A172 (cell line): ENCODE measurements at regions not wholly inside any gene's neighbourhood (a gene's known extent, or its start where the extent isn't known, plus 50 kb on each side); places are given as distances from the start of the nearest gene placed in this dataset.
"Not testable (repeated sequence)": the region's sequence is repeated elsewhere in the genome, so short reads cannot be mapped to it uniquely, and the experiment has no call there.

Source experiments
- DNase-seq: peaks from one replicate; pipeline ENCODE4 v3.0.0-alpha.2; 2015; ENCODE audit warnings: low spot score

DNA sequence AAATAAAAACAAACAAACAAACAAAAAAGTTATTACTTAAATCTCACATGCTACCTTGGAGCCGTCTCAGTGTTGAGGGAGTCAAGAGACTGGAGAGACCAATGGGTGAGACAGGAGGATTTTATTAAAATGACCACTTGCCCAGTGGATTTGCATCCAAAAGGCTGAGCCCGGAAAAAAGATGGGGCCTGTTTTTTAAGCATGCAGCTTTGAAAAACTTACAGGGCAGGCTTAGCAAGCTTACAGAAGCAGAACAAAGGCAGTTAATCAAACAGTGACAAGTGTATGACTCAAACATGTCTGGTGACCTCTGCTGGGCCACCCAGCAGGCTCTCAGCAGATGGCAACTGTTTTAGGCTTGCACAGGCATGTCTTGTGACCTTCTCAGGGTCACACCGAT, 82.5 kb downstream of the POTEH start:
- DNase-seq, result peak; percentile 6

- DNase-seq, result not testable (repeated sequence)
Observed at GRCh38 chr22:15775118-15775517, 85.3 kb downstream of the POTEH start.

DNA sequence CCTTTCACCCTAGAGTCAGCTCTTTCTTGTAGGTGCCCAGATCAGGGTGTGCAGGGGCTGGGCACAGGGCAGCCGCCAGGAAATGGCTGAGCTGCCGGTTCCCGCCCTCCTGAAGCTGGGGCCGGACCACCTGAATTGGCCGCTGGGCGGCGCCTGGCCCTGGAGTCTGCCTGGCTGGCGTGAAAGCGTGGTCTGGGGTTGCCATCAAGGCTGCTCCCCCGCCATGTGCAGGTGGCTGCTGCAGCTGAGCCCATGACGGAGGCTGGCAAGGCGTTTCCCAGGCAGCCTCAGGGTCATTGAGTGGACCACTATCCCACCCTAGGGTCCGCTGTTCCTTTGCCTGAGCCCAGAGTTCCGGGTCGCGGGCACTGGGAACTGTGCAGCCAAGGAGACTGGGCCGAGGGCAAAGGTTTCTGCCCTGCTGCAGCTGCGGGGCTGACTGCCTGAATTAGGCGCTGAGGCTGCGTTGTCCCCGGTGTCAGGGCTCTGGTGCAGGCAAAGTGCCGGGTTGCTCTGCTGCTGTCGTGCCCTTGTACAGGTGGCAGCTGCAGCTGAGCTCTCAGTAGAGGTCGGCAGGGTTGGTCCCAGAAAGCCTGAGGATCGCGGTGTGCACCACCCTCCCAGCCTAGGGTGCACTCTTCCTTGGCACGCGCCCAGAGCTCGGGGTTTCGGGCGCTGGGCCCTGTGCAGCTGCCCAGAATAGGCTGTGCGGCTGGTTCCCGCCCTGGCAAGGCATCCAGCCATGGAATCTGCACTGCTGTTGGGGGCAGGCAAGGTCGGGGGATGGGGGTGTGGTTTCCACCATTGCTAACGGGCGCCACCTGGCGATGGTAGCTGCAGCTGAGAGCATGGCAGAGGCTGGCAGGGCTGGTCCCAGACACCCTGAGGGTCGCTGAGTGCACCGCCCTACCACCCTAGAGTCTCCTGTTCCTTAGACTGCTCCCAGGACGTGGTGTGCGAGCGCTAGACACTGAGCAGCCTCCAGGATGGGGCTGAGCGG, 86.1 kb downstream of the POTEH start:
- not testable (repeated sequence) for DNase-seq

DNA sequence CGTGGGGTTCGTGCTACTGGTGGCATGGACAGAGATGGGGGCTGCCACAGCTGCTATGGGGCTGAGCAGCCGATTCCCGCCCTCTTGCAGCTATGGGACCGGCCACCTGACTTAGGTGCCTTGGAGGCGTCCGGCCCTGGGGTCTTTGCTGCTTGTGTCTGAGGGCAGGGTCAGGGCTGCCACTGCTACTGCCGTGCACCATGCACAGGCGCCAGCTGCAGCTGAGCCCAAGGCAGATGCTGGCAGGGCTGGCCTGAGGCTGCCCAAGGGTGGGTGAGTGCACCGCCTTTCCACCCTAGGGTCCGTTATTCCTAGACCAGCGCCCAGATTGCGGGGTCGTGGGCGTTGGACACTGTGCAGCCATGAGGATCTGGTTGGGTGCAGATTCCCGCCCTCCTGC, 86.9 kb downstream of the POTEH start:
- DNase-seq, result not testable (repeated sequence)

DNA sequence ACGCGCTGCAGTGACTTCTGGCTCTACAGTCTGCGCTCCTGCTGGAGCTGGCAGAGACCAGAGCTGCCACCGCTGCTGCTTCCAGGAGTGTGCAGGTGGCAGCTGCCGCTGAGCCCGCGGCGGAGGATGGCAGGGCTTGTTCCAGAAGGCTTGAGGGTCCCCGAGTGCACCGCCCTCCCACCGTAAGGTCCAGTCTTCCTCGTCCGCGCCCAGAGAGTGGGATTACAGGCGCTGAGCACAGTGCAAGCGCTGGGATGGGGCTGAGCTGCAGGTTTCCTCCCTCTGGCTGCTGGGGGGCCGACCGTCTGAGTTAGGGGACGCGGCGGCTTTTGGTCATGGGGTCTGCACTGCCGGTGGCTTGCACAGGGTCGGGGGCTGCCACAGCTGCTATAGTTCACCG, 87.3 kb downstream of the POTEH start:
- not testable (repeated sequence) for DNase-seq

DNA sequence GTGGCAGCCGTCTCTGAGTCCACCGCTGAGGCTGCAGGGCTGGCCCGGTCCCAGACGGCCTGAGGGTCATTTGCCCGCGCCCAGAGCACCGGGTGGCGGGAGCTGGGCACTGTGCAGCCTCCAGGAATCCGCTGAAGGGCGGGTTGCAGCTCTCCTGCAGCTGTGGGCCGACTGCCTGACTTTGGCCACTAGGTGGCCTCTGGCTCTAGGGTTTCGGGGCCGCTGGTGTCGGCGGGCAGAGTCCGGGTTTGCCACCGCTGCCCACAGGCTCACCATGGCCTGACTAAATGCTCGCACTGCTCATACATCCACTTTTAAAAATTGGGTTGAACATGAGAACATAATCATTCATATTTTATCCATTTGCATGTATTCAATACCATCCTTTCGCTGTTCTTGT, 87.7 kb downstream of the POTEH start:
- DNase-seq, result not testable (repeated sequence)

DNA sequence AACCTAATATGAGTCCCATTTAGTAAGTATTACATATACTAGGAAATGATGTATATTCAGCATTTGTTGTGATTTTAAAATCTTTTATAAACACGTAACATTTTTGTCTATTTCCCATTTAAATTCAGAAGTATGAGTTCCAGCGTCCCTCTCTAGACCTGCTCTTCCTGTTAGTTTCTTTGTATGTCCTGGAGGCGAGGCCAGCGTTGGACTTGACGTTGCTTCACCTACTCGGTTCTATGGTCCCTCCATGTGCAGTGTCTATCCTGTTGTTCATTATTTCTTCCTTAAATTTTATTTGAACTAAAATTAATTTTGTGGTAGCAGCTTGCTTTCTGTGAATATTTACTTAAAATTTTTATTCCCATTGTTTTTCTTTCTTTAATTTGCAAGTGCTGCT, 88.5 kb downstream of the POTEH start:
- not testable (repeated sequence) for DNase-seq

GRCh38 chr22:15781652-15782051, 91.8 kb downstream of the POTEH start:
- not testable (repeated sequence) for DNase-seq

- not testable (repeated sequence) for DNase-seq
Observed at GRCh38 chr22:15782933-15783332, 93.1 kb downstream of the POTEH start.

GRCh38 chr22:15784383-15785085, 94.7 kb downstream of the POTEH start:
- not testable (repeated sequence) for DNase-seq

DNA sequence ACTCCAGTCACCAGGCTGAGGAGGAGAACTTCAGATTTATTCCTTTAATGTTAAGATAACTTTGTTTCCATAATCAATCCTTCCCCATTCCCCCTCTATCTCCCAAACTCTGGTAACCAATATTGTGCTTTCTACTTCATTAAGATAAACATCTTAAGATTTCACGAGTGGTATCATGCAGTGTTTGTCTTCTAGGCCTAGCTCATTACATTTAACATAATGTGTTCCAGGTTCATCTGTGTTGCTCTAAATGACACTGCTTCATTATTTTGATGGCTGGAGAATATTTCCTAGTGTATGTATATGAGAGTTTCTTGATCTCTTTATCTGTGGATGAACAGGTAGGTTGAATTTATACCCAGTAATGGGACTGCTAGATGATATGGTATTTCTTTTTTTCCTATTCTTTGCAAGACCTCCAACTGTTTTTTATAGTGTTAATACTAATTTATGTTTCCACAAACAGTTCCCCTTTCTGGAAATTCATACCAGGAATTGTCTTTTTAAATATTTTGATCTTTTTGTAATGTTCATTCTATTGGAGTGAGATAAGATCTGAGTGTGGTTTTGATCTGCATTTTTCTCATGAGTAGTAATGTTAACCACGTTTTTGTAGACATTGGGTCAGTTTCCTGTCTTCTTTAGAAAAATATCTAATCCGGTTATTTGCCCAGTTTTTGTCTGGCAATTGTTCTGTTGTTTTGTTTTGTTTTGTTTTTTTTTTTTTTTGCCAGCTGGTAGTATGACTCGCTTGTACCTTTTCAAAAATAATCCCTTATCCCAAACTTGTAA, 97.3 kb downstream of the POTEH start:
- DNase-seq, result peak; percentile 0

DNA sequence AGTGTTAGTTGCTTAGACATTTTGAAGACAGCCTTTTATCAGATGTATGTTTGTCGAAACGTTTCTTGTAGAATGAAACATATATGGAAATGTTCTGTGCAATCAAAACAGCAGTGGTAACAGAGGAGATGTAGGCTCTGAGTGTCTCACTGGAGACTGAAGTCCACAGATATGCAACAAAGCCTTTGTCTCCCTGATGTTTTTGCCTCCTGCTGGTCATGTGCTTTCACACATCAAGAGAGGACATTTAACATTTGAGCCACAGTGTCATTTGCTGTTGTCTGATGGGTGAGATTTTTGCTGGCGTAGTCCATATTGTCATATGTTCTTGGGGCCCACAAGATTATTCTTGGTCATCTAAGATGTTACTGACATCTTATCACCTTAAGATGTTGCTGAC, 101.7 kb downstream of the POTEH start:
- not testable (repeated sequence) for DNase-seq

DNA sequence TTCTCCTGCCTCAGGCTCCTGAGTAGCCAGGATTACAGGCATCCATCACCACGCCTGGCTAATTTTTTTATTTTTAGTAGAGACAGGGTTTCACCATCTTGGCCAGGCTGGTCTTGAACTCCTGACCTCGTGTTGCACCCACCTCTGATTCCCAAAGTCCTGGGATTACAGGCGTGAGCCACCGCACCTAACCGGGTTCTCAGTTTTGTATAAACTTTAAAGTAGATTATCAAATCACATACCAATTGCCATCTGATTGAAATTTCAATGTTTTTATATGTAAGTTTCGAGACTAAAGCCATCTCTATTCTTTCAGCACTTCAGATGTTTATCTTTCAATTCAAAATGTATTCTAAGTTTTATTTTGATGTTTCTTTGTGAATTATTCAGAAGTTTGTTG, 110.1 kb downstream of the POTEH start:
- not testable (repeated sequence) for DNase-seq

GRCh38 chr22:15811141-15811540, 121.3 kb downstream of the POTEH start:
- not testable (repeated sequence) for DNase-seq

DNA sequence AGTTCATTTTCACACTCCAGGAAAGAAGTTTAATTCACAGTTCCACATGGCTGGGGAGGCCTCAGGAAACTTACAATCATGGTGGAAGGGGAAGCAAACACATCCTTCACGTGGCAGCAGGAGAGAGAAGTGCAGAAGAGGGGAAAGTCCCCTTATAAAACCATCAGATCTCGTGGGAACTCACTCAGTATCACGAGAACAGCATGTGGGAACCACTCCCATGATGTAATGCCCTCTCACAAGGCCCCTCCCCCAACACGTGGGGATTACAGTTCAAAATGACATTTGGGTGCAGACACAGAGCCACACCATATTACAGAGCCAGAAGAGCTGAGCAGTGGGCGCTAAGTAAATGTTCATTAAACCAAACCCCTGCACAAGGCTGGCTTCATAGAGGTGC, 126.0 kb downstream of the POTEH start:
- not testable (repeated sequence) for DNase-seq

DNA sequence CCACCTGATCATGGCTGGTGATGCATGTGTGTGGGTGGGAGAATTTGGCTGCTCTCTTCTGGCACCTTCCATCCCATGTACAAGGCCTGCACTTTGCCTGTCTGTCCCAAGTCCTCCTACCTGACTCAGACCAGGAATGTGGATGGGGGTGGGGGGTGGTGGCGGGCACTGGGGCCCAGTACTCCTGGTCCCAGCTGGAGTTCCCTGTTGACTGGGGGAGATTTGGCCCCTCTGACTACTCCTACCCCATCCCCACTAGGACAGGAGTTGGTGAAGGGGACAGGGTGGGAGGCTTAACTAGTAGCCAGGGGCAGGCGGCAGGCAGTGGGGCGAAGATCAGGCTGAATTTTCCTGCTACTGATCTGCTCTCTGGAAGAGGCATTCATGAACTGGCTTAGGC, 126.6 kb downstream of the POTEH start:
- DNase-seq, result not testable (repeated sequence)

- not testable (repeated sequence) for DNase-seq
Observed at GRCh38 chr22:15817264-15817663, 127.4 kb downstream of the POTEH start.

- not testable (repeated sequence) for DNase-seq
Observed at GRCh38 chr22:15819886-15820285, 130.1 kb downstream of the POTEH start.

- DNase-seq, result not testable (repeated sequence)
Observed at GRCh38 chr22:15821088-15821487, 131.3 kb downstream of the POTEH start.

DNA sequence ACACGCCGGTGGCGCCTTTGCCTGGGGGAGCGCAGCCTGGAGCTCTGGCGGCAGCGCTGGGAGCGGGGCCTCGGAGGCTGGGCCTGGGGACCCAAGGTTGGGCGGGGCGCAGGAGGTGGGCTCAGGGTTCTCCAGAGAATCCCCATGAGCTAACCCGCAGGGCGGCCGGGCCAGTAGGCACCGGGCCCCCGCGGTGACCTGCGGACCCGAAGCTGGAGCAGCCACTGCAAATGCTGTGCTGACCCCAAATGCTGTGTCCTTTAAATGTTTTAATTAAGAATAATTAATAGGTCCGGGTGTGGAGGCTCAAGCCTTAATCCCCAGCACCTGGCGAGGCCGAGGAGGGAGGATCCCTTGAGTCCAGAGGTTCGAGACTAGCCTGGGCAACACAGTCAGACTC, 132.2 kb downstream of the POTEH start:
- not testable (repeated sequence) for DNase-seq

- not testable (repeated sequence) for DNase-seq
Observed at GRCh38 chr22:15823178-15823577, 133.4 kb downstream of the POTEH start.

- DNase-seq, result not testable (repeated sequence)
Observed at GRCh38 chr22:15832235-15832634, 142.4 kb downstream of the POTEH start.
